Large intestine (tissue), 3 donors: ENCODE measurements at regions not wholly inside any gene's neighbourhood (a gene's known extent, or its start where the extent isn't known, plus 50 kb on each side); places are given as distances from the start of the nearest gene placed in this dataset.

Source experiments
- DNase-seq, 2 donors: peaks; one replicate each; pipeline versions ENCODE4 v3.0.0 to v3.0.0-alpha.2; 2013
- H3K27ac ChIP-seq: one replicate; pipeline ENCODE4 v1.5.1; 2013; ENCODE audit warnings: low read length
- H3K27me3 ChIP-seq: 2 replicates; pipeline ENCODE4 v1.6.1; 2013; ENCODE audit warnings: low read length; ENCODE audit not compliant: control insufficient read depth, insufficient read depth
- H3K36me3 ChIP-seq: 2 replicates; pipeline ENCODE4 v1.6.1; 2013; ENCODE audit warnings: low read length; ENCODE audit not compliant: control insufficient read depth, insufficient read depth
- H3K4me1 ChIP-seq: one replicate; pipeline ENCODE4 v1.6.1; 2013; ENCODE audit warnings: low read length; ENCODE audit not compliant: control insufficient read depth, insufficient read depth
- H3K4me3 ChIP-seq: one replicate; pipeline ENCODE4 v1.5.1; 2013; ENCODE audit warnings: low read length
- H3K9me3 ChIP-seq: one replicate; pipeline ENCODE4 v1.6.1; 2013; ENCODE audit warnings: mild to moderate bottlenecking, low read depth, low read length, moderate library complexity; ENCODE audit not compliant: control insufficient read depth
- WGBS: methylation state at CpG from one replicate; pipeline ENCODE4 v1.1.5; 2013; ENCODE audit warnings: low lambda C conversion rate; ENCODE audit not compliant: insufficient coverage; 5-methylcytosine and 5-hydroxymethylcytosine counted together

- H3K4me1 ChIP-seq = no peaks in the 10 kb centered on the region
- no peaks in the 10 kb centered on the region for H3K9me3 ChIP-seq
- no peaks in the 10 kb centered on the region for H3K27me3 ChIP-seq
- no peak overlapping the region for H3K4me3 ChIP-seq
- H3K27ac ChIP-seq = no peak overlapping the region
- no CpG with 5 or more reads among the region's 5 CpGs for WGBS
- no peaks in the 10 kb centered on the region for H3K36me3 ChIP-seq
- DNase-seq = no peak
Measured at GRCh38 chr2:205850132-205850531, 167.8 kb downstream of the NRP2 start.

GRCh38 chr2:205849136-205849535 lies 166.8 kb downstream of the NRP2 start:
- H3K27me3 ChIP-seq = no peaks in the 10 kb centered on the region
- H3K27ac ChIP-seq = no peak overlapping the region
- no peaks in the 10 kb centered on the region for H3K4me1 ChIP-seq
- no peaks in the 10 kb centered on the region for H3K9me3 ChIP-seq
- no peak for DNase-seq
- no peaks in the 10 kb centered on the region for H3K36me3 ChIP-seq
- H3K4me3 ChIP-seq = no peak overlapping the region
- WGBS = no CpG with 5 or more reads among the region's 5 CpGs

- no peak for DNase-seq
- no peaks in the 10 kb centered on the region for H3K4me1 ChIP-seq
- no peaks in the 10 kb centered on the region for H3K27me3 ChIP-seq
- 73% methylated on average over 2 of the region's 4 CpGs for WGBS
- H3K4me3 ChIP-seq = no peak overlapping the region
- H3K27ac ChIP-seq = no peak overlapping the region
- H3K36me3 ChIP-seq = no peaks in the 10 kb centered on the region
- H3K9me3 ChIP-seq = no peaks in the 10 kb centered on the region
Measured at GRCh38 chr2:205848601-205849000, 166.3 kb downstream of the NRP2 start.
